CD4-positive, alpha-beta memory T cell (primary cell): ENCODE measurements at regions not wholly inside any gene's neighbourhood (a gene's known extent, or its start where the extent isn't known, plus 50 kb on each side); places are given as distances from the start of the nearest gene placed in this dataset.

ENCODE experiments used
- CTCF ChIA-PET: fragments of 350-600 bp; sonication (Branson Sonifier 250); formaldehyde crosslinking; loops from one replicate; lab custom pipeline; 2021; ENCODE audit warnings: inconsistent platforms; ENCODE audit not compliant: partially characterized antibody; lab: Charles Lee
- POLR2A ChIA-PET: fragments of 350-600 bp; sonication (Branson Sonifier 250); formaldehyde crosslinking; loops from one replicate; lab custom pipeline; 2021; ENCODE audit not compliant: partially characterized antibody; lab: Charles Lee
- DNase-seq, 5 donors: peaks; one replicate each; pipeline versions ENCODE4 v3.0.0 to v3.0.0-alpha.2; 2020 to 2022; ENCODE audit warnings: mixed read lengths in 1 of 5
- H3K27ac ChIP-seq: one replicate; pipeline ENCODE4 v1.7.0; 2013; ENCODE audit warnings: low read depth, low read length
- H3K27me3 ChIP-seq: 2 replicates; pipeline ENCODE4 v1.7.0; 2013; ENCODE audit warnings: mild to moderate bottlenecking, low read length, moderate library complexity; ENCODE audit not compliant: insufficient read depth
- H3K36me3 ChIP-seq: 2 replicates; pipeline ENCODE4 v1.7.0; 2013; ENCODE audit warnings: mild to moderate bottlenecking, low read length, moderate library complexity; ENCODE audit not compliant: insufficient read depth
- H3K4me1 ChIP-seq: 2 replicates; pipeline ENCODE4 v1.7.0; 2013; ENCODE audit warnings: mild to moderate bottlenecking, low read length, moderate library complexity; ENCODE audit not compliant: insufficient read depth
- H3K4me3 ChIP-seq, 2 donors: one replicate each; pipeline ENCODE4 v1.7.0; 2013; ENCODE audit warnings: low read length in 2 of 2, mild to moderate bottlenecking in 1 of 2
- H3K9me3 ChIP-seq, 2 donors: one replicate each; pipeline ENCODE4 v1.7.0; 2013; ENCODE audit warnings: low read length in 2 of 2, control low read depth in 1 of 2; ENCODE audit not compliant: control insufficient read depth in 1 of 2
- H3K27ac Mint-ChIP-seq, 7 donors: one replicate each; pipeline ENCODE4 v1.8.0; 2020 to 2021; ENCODE audit warnings: mixed read lengths in 7 of 7, mild to moderate bottlenecking in 6 of 7, inconsistent platforms in 3 of 7, moderate library complexity in 3 of 7
- H3K27me3 Mint-ChIP-seq, 2 donors: one replicate each; pipeline ENCODE4 v1.8.0; 2020 to 2021; ENCODE audit warnings: mixed read lengths in 2 of 2
- H3K36me3 Mint-ChIP-seq, 2 donors: one replicate each; pipeline ENCODE4 v1.8.0; 2020 to 2021; ENCODE audit warnings: mixed read lengths in 2 of 2, inconsistent platforms in 1 of 2, mild to moderate bottlenecking in 1 of 2
- H3K4me1 Mint-ChIP-seq, 4 donors: one replicate each; pipeline ENCODE4 v1.8.0; 2020 to 2021; ENCODE audit warnings: mixed read lengths in 4 of 4, mild to moderate bottlenecking in 1 of 4
- H3K4me3 Mint-ChIP-seq, 8 donors: one replicate each; pipeline ENCODE4 v1.8.0; 2020 to 2021; ENCODE audit warnings: mixed read lengths in 8 of 8, mild to moderate bottlenecking in 7 of 8, moderate library complexity in 6 of 8, inconsistent platforms in 3 of 8
- H3K9me3 Mint-ChIP-seq, 8 donors: one replicate each; pipeline ENCODE4 v1.8.0; 2020 to 2021; ENCODE audit warnings: mixed read lengths in 8 of 8, mild to moderate bottlenecking in 5 of 8, inconsistent platforms in 3 of 8, moderate library complexity in 1 of 8
- intact Hi-C: fragments of 100-400 bp; cut with micrococcal nuclease; formaldehyde crosslinking; loops from one replicate; pipeline ENCODE4 v1.15.1; 2023

- no peaks in the 10 kb centered on the region for H3K9me3 ChIP-seq
- H3K27ac ChIP-seq: no peak overlapping the region
- ChIA-PET POLR2A (no interaction called here), CTCF (no interaction called here)
- peaks cover 5% of the 10 kb centered on the region for H3K27me3 ChIP-seq
- H3K4me1 ChIP-seq: no peaks in the 10 kb centered on the region
- no peak overlapping the region for H3K27ac Mint-ChIP-seq
- H3K27me3 Mint-ChIP-seq: peaks cover 16 to 28% of the 10 kb centered on the region in 2 donors
- no peak overlapping the region for H3K4me3 ChIP-seq
- no peaks in the 10 kb centered on the region for H3K4me1 Mint-ChIP-seq
- H3K36me3 ChIP-seq: no peaks in the 10 kb centered on the region
- H3K4me3 Mint-ChIP-seq: no peak overlapping the region
- no peaks in the 10 kb centered on the region for H3K36me3 Mint-ChIP-seq
- DNase-seq: no peak
- H3K9me3 Mint-ChIP-seq: peaks cover 0 to 1% (median 0%) of the 10 kb centered on the region in 8 donors
- intact Hi-C loops: no loop called here
These were observed 235.8 kb upstream of the KCNG1 start for GRCh38 chr20:51258582-51259165.

GRCh38 chr20:51255417-51255816 is 232.5 kb upstream of the KCNG1 start:
- no peak for DNase-seq
- Histone ChIP-seq H3K36me3 (no peaks in the 10 kb centered on the region), H3K27me3 (no peaks in the 10 kb centered on the region), H3K4me1 (no peaks in the 10 kb centered on the region), H3K4me3 (no peak overlapping the region), H3K27ac (no peak overlapping the region), H3K9me3 (no peaks in the 10 kb centered on the region)
- Mint-ChIP-seq H3K4me1 (no peaks in the 10 kb centered on the region), H3K9me3 (peaks cover 0 to 1% (median 0%) of the 10 kb centered on the region in 8 donors), H3K27me3 (peaks cover 26 to 34% of the 10 kb centered on the region in 2 donors), H3K36me3 (no peaks in the 10 kb centered on the region), H3K27ac (no peak overlapping the region), H3K4me3 (no peak overlapping the region)
- ChIA-PET POLR2A (no interaction called here), CTCF (no interaction called here)
- intact Hi-C loops: no loop called here

GRCh38 chr20:51253280-51253679 is 230.4 kb upstream of the KCNG1 start:
- Histone ChIP-seq H3K27me3 (no peaks in the 10 kb centered on the region), H3K9me3 (no peaks in the 10 kb centered on the region), H3K36me3 (no peaks in the 10 kb centered on the region), H3K27ac (no peak overlapping the region), H3K4me3 (no peak overlapping the region), H3K4me1 (no peaks in the 10 kb centered on the region)
- H3K4me3 Mint-ChIP-seq: no peak overlapping the region
- no peaks in the 10 kb centered on the region for H3K9me3 Mint-ChIP-seq
- H3K4me1 Mint-ChIP-seq: no peaks in the 10 kb centered on the region
- intact Hi-C loops: no loop called here
- CTCF ChIA-PET: no interaction called here
- no peak overlapping the region for H3K27ac Mint-ChIP-seq
- peaks cover 28 to 42% of the 10 kb centered on the region in 2 donors for H3K27me3 Mint-ChIP-seq
- H3K36me3 Mint-ChIP-seq: no peaks in the 10 kb centered on the region
- POLR2A ChIA-PET: no interaction called here
- DNase-seq: no peak

- Histone ChIP-seq H3K9me3 (no peaks in the 10 kb centered on the region), H3K27ac (no peak overlapping the region), H3K27me3 (no peaks in the 10 kb centered on the region), H3K36me3 (no peaks in the 10 kb centered on the region), H3K4me1 (no peaks in the 10 kb centered on the region), H3K4me3 (no peak overlapping the region)
- ChIA-PET POLR2A (no interaction called here), CTCF (no interaction called here)
- no peaks in the 10 kb centered on the region for H3K9me3 Mint-ChIP-seq
- H3K36me3 Mint-ChIP-seq: no peaks in the 10 kb centered on the region
- intact Hi-C loops: no loop called here
- no peak for DNase-seq
- no peak overlapping the region for H3K4me3 Mint-ChIP-seq
- H3K4me1 Mint-ChIP-seq: no peaks in the 10 kb centered on the region
- H3K27me3 Mint-ChIP-seq: peaks cover 28 to 42% of the 10 kb centered on the region in 2 donors
- no peak overlapping the region for H3K27ac Mint-ChIP-seq
These were observed 226.9 kb upstream of the KCNG1 start for GRCh38 chr20:51249781-51250180.

- Mint-ChIP-seq H3K4me1 (no peaks in the 10 kb centered on the region), H3K4me3 (no peak overlapping the region), H3K36me3 (no peaks in the 10 kb centered on the region), H3K27me3 (peaks cover 27 to 40% of the 10 kb centered on the region in 2 donors), H3K9me3 (no peaks in the 10 kb centered on the region), H3K27ac (no peak overlapping the region)
- ChIA-PET CTCF (no interaction called here), POLR2A (no interaction called here)
- H3K4me1 ChIP-seq: no peaks in the 10 kb centered on the region
- H3K27ac ChIP-seq: no peak overlapping the region
- intact Hi-C loops: no loop called here
- H3K4me3 ChIP-seq: no peak overlapping the region
- DNase-seq: no peak
- no peaks in the 10 kb centered on the region for H3K27me3 ChIP-seq
- H3K36me3 ChIP-seq: no peaks in the 10 kb centered on the region
- H3K9me3 ChIP-seq: no peaks in the 10 kb centered on the region
These were observed 226.3 kb upstream of the KCNG1 start for GRCh38 chr20:51249215-51249614.

- Mint-ChIP-seq H3K4me1 (no peaks in the 10 kb centered on the region), H3K36me3 (no peaks in the 10 kb centered on the region), H3K27me3 (peaks cover 17 to 26% of the 10 kb centered on the region in 2 donors), H3K9me3 (peaks cover 0 to 16% (median 9%) of the 10 kb centered on the region in 8 donors), H3K27ac (no peak overlapping the region), H3K4me3 (no peak overlapping the region)
- ChIA-PET POLR2A (no interaction called here), CTCF (no interaction called here)
- H3K4me1 ChIP-seq: no peaks in the 10 kb centered on the region
- H3K9me3 ChIP-seq: no peaks in the 10 kb centered on the region
- intact Hi-C loops: no loop called here
- H3K4me3 ChIP-seq: no peak overlapping the region
- H3K27ac ChIP-seq: no peak overlapping the region
- no peaks in the 10 kb centered on the region for H3K36me3 ChIP-seq
- H3K27me3 ChIP-seq: no peaks in the 10 kb centered on the region
- no peak for DNase-seq
These were observed 221.6 kb upstream of the KCNG1 start for GRCh38 chr20:51244466-51244865.

- ChIA-PET POLR2A (no interaction called here), CTCF (no interaction called here)
- H3K36me3 Mint-ChIP-seq: no peaks in the 10 kb centered on the region
These were observed 215.9 kb upstream of the KCNG1 start for GRCh38 chr20:51238675-51239305.

More at GRCh38 chr20:51238675-51239305, 215.9 kb upstream of the KCNG1 start:
- H3K4me1 Mint-ChIP-seq: no peaks in the 10 kb centered on the region
- no peaks in the 10 kb centered on the region for H3K4me1 ChIP-seq
- no peak overlapping the region for H3K4me3 ChIP-seq
- H3K36me3 ChIP-seq: no peaks in the 10 kb centered on the region
- DNase-seq: no peak
- H3K9me3 Mint-ChIP-seq: peaks cover 0 to 16% (median 9%) of the 10 kb centered on the region in 8 donors
- H3K27ac Mint-ChIP-seq: no peak overlapping the region
- H3K27me3 ChIP-seq: no peaks in the 10 kb centered on the region
- intact Hi-C loops: no loop called here
- H3K4me3 Mint-ChIP-seq: no peak overlapping the region
- H3K27ac ChIP-seq: no peak overlapping the region
- no peaks in the 10 kb centered on the region for H3K9me3 ChIP-seq
- peaks cover 18 to 25% of the 10 kb centered on the region in 2 donors for H3K27me3 Mint-ChIP-seq
